ENCODE measurements at regions not wholly inside any gene's neighbourhood (a gene's known extent, or its start where the extent isn't known, plus 50 kb on each side); places are given as distances from the start of the nearest gene placed in this dataset.

- no peak for DNase-seq (ENCODE audit: extremely low read depth in 1 of 2, low read depth in 1 of 2)
These were observed 523.0 kb downstream of the SPRY1 start for GRCh38 chr4:123919576-123920098.

- DNase-seq (ENCODE audit: extremely low read depth in 1 of 2, low read depth in 1 of 2) = no peak
These were observed 524.7 kb downstream of the SPRY1 start for GRCh38 chr4:123921339-123921738.

- DNase-seq (ENCODE audit: extremely low read depth in 1 of 2, low read depth in 1 of 2) = no peak
These were observed 526.3 kb downstream of the SPRY1 start for GRCh38 chr4:123922847-123923246.

GRCh38 chr4:123924536-123924935, 527.9 kb downstream of the SPRY1 start:
- DNase-seq (ENCODE audit: extremely low read depth in 1 of 2, low read depth in 1 of 2) = no peak

GRCh38 chr4:123929565-123929964, 533.0 kb downstream of the SPRY1 start:
- DNase-seq (ENCODE audit: extremely low read depth in 1 of 2, low read depth in 1 of 2) = no peak

- no peak for DNase-seq (ENCODE audit: extremely low read depth in 1 of 2, low read depth in 1 of 2)
These were observed 534.4 kb downstream of the SPRY1 start for GRCh38 chr4:123930996-123931395.

GRCh38 chr4:123934096-123934495, 537.5 kb downstream of the SPRY1 start:
- DNase-seq (ENCODE audit: extremely low read depth in 1 of 2, low read depth in 1 of 2) = no peak

GRCh38 chr4:123936621-123937043, 540.0 kb downstream of the SPRY1 start:
- no peak for DNase-seq (ENCODE audit: extremely low read depth in 1 of 2, low read depth in 1 of 2)

- DNase-seq (ENCODE audit: extremely low read depth in 1 of 2, low read depth in 1 of 2) = no peak
These were observed 541.0 kb downstream of the SPRY1 start for GRCh38 chr4:123937581-123937980.

- DNase-seq (ENCODE audit: extremely low read depth in 1 of 2, low read depth in 1 of 2) = no peak
These were observed 543.0 kb downstream of the SPRY1 start for GRCh38 chr4:123939621-123940020.

GRCh38 chr4:123940604-123941003, 544.0 kb downstream of the SPRY1 start:
- DNase-seq (ENCODE audit: extremely low read depth in 1 of 2, low read depth in 1 of 2) = no peak

- DNase-seq (ENCODE audit: extremely low read depth in 1 of 2, low read depth in 1 of 2) = no peak
These were observed 544.7 kb downstream of the SPRY1 start for GRCh38 chr4:123941306-123941705.

- no peak for DNase-seq (ENCODE audit: extremely low read depth in 1 of 2, low read depth in 1 of 2)
These were observed 547.4 kb downstream of the SPRY1 start for GRCh38 chr4:123943976-123944375.

GRCh38 chr4:123945301-123945700, 548.7 kb downstream of the SPRY1 start:
- no peak for DNase-seq (ENCODE audit: extremely low read depth in 1 of 2, low read depth in 1 of 2)

GRCh38 chr4:123950530-123950929, 553.9 kb downstream of the SPRY1 start:
- DNase-seq (ENCODE audit: extremely low read depth in 1 of 2, low read depth in 1 of 2) = no peak

GRCh38 chr4:123952530-123953274, 556.1 kb downstream of the SPRY1 start:
- DNase-seq (ENCODE audit: extremely low read depth in 1 of 2, low read depth in 1 of 2) = no peak

GRCh38 chr4:123953566-123953965, 557.0 kb downstream of the SPRY1 start:
- DNase-seq (ENCODE audit: extremely low read depth in 1 of 2, low read depth in 1 of 2) = no peak

GRCh38 chr4:123954220-123954619, 557.6 kb downstream of the SPRY1 start:
- DNase-seq (ENCODE audit: extremely low read depth in 1 of 2, low read depth in 1 of 2) = no peak

GRCh38 chr4:123955167-123955800, 558.7 kb downstream of the SPRY1 start:
- no peak for DNase-seq (ENCODE audit: extremely low read depth in 1 of 2, low read depth in 1 of 2)

GRCh38 chr4:123956204-123956603, 559.6 kb downstream of the SPRY1 start:
- DNase-seq (ENCODE audit: extremely low read depth in 1 of 2, low read depth in 1 of 2) = no peak

GRCh38 chr4:123966990-123967769, 570.6 kb downstream of the SPRY1 start:
- no peak for DNase-seq (ENCODE audit: extremely low read depth in 1 of 2, low read depth in 1 of 2)
